22Rv1 (cell line): ENCODE measurements at regions not wholly inside any gene's neighbourhood (a gene's known extent, or its start where the extent isn't known, plus 50 kb on each side); places are given as distances from the start of the nearest gene placed in this dataset.
"Not testable (repeated sequence)": the region's sequence is repeated elsewhere in the genome, so short reads cannot be mapped to it uniquely, and the experiment has no call there.

Source experiments
- H3K27ac ChIP-seq: fragments of 450-650 bp; 2 replicates; pipeline ENCODE4 v1.5.1; 2017
- CTCF ChIP-seq: fragments of 450-650 bp; IDR thresholded peaks from 2 replicates; pipeline ENCODE4 v1.5.1; 2017; ENCODE audit warnings: mild to moderate bottlenecking
- ZFX ChIP-seq: fragments of 450-650 bp; IDR thresholded peaks from 2 replicates; pipeline ENCODE4 v1.6.1; 2017; ENCODE audit warnings: antibody characterized with exemption, borderline replicate concordance

- H3K27ac ChIP-seq: no peak overlapping the region
- TF ChIP-seq CTCF: no peak
- no peak for TF ChIP-seq ZFX
These were observed 264.6 kb upstream of the RAB4A start for GRCh38 chr1:229006121-229006870.

- TF ChIP-seq CTCF (no peak), ZFX (no peak)
- H3K27ac ChIP-seq: no peak overlapping the region
These were observed 263.7 kb upstream of the RAB4A start for GRCh38 chr1:229007167-229007566.

GRCh38 chr1:229007701-229008100 is 263.2 kb upstream of the RAB4A start:
- no peak overlapping the region for H3K27ac ChIP-seq

GRCh38 chr1:229008347-229008746 is 262.6 kb upstream of the RAB4A start:
- not testable (repeated sequence) for H3K27ac ChIP-seq

More at GRCh38 chr1:229007701-229008100, 263.2 kb upstream of the RAB4A start:
- TF ChIP-seq ZFX: no peak
- no peak for TF ChIP-seq CTCF

GRCh38 chr1:229011022-229011421 is 259.9 kb upstream of the RAB4A start:
- H3K27ac ChIP-seq: no peak overlapping the region
- TF ChIP-seq CTCF (no peak), ZFX (no peak)

- TF ChIP-seq ZFX (no peak), CTCF (no peak)
- H3K27ac ChIP-seq: no peak overlapping the region
These were observed 258.1 kb upstream of the RAB4A start for GRCh38 chr1:229012823-229013222.

- no peak for TF ChIP-seq ZFX
- TF ChIP-seq CTCF: no peak
- no peak overlapping the region for H3K27ac ChIP-seq
These were observed 256.9 kb upstream of the RAB4A start for GRCh38 chr1:229013981-229014380.

- no peak overlapping the region for H3K27ac ChIP-seq
These were observed 255.1 kb upstream of the RAB4A start for GRCh38 chr1:229015806-229016205.

More at GRCh38 chr1:229015806-229016205, 255.1 kb upstream of the RAB4A start:
- TF ChIP-seq ZFX (no peak), CTCF (no peak)
